Activated CD4-positive, alpha-beta T cell treated with anti-CD3 and anti-CD28 coated beads, Interleukin-2, amount 10 ng/mL, durations not matched to agents 24 days and 14 days (primary cell): ENCODE measurements at regions not wholly inside any gene's neighbourhood (a gene's known extent, or its start where the extent isn't known, plus 50 kb on each side); places are given as distances from the start of the nearest gene placed in this dataset.

Experiments used
- DNase-seq: peaks from one replicate; pipeline ENCODE4 v3.0.0; 2022
- H3K27ac Mint-ChIP-seq: one replicate; pipeline ENCODE4 v1.8.0; 2022; ENCODE audit warnings: mild to moderate bottlenecking, mixed read lengths
- H3K27me3 Mint-ChIP-seq: one replicate; pipeline ENCODE4 v1.8.0; 2022; ENCODE audit warnings: mixed read lengths
- H3K36me3 Mint-ChIP-seq: one replicate; pipeline ENCODE4 v1.8.0; 2022; ENCODE audit warnings: low read depth, mild to moderate bottlenecking, mixed read lengths
- H3K4me1 Mint-ChIP-seq: one replicate; pipeline ENCODE4 v1.8.0; 2021; ENCODE audit warnings: mixed read lengths
- H3K4me3 Mint-ChIP-seq: one replicate; pipeline ENCODE4 v1.8.0; 2022; ENCODE audit warnings: mild to moderate bottlenecking, moderate library complexity, mixed read lengths
- H3K9me3 Mint-ChIP-seq: one replicate; pipeline ENCODE4 v1.8.0; 2021; ENCODE audit warnings: mixed read lengths
- intact Hi-C: fragments of 100-400 bp; cut with micrococcal nuclease; formaldehyde crosslinking; loops from one replicate; pipeline ENCODE4 v1.15.1; 2023

DNA sequence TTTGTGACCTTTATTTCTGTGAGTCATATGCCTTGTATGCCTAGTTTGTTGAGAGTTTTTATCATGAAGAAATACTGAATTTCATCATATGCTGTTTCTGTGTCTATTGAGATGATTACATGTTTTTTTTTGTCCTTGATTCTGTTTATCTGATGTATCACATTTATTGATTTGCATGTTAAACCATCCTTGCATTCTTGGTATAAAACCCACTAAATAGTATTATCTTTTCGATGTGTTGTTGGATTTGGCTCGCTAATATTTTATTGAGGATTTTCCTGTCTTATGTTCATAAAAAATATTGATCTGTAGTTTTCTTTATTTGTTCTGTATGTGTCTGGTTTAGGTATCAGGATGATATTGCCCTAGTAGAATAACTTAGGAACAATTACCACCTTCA, 164.7 kb upstream of the CHRM3 start:
- Mint-ChIP-seq H3K27me3 (no peaks in the 10 kb centered on the region), H3K9me3 (peaks cover 12% of the 10 kb centered on the region), H3K36me3 (no peaks in the 10 kb centered on the region), H3K4me3 (no peak overlapping the region), H3K27ac (no peak overlapping the region), H3K4me1 (no peaks in the 10 kb centered on the region)
- no peak for DNase-seq
- intact Hi-C loops = no loop called here

DNA sequence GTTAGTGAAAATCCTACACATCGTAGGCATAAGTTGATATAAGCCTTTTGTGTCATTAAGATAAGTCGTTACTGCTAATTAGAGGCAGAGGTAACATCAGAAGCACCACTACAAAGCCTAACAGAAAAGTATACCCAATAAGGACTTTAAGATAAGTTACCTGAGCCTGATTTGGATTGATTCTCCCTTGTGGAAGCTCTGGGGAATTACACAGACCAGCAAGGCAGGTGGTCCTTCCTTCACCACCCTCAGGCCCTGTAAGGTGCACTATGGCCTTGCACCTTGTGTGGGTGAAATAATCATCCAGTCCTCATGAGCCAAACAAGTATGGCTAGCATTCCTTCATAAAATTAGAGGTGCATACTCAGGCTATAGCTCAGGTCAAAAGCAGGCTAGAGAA, 166.7 kb upstream of the CHRM3 start:
- Mint-ChIP-seq H3K27me3 (no peaks in the 10 kb centered on the region), H3K4me1 (no peaks in the 10 kb centered on the region), H3K4me3 (no peak overlapping the region), H3K36me3 (no peaks in the 10 kb centered on the region), H3K9me3 (peaks cover 3% of the 10 kb centered on the region), H3K27ac (no peak overlapping the region)
- no peak for DNase-seq
- intact Hi-C loops = no loop called here

DNA sequence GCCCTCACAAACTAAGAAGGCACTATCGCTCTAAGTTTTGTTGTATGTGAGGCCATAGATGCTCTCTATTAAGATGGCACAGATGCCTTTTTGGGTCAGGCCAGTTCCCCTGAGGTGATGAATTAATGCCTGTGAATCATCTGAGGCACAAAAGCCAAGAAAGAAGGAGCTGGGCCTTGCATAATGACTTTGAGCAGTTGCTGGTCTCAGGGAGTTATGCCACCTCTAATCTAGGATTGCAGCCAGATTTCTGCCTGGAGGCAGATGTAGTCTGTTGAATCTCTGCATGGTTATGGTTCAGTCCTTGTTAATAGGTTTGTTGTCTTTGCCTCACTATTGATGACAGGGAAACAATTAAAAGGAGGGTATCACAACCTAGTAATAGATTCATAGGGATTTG, 168.1 kb upstream of the CHRM3 start:
- H3K27ac Mint-ChIP-seq = no peak overlapping the region
- H3K9me3 Mint-ChIP-seq = peaks cover under 1% of the 10 kb centered on the region
- no peaks in the 10 kb centered on the region for H3K4me1 Mint-ChIP-seq
- DNase-seq = no peak
- H3K27me3 Mint-ChIP-seq = no peaks in the 10 kb centered on the region
- no peaks in the 10 kb centered on the region for H3K36me3 Mint-ChIP-seq
- intact Hi-C loops = no loop called here
- no peak overlapping the region for H3K4me3 Mint-ChIP-seq

DNA sequence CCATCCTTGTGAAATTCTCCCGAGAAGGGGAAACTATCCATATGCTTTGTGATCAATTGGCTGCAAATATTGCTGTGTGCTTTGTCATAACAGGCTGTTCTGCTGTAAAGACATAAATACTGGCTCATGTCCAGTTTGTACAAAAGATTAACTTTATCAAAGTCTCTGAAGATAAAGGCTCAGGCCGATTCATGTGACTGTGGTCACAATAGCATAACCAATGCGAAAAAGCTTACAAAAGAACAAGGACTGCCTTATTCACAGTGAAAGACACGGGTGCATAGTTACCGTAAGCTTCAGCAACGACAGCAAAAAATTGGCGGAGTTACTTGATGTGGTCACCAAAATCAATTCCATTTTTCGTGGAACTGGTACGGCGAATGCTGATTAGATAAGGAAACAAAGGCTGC, 173.6 kb upstream of the CHRM3 start:
- intact Hi-C loops = no loop called here
- no peak for DNase-seq
- Mint-ChIP-seq H3K27ac (no peak overlapping the region), H3K36me3 (no peaks in the 10 kb centered on the region), H3K9me3 (no peaks in the 10 kb centered on the region), H3K4me3 (no peak overlapping the region), H3K4me1 (no peaks in the 10 kb centered on the region), H3K27me3 (no peaks in the 10 kb centered on the region)

DNA sequence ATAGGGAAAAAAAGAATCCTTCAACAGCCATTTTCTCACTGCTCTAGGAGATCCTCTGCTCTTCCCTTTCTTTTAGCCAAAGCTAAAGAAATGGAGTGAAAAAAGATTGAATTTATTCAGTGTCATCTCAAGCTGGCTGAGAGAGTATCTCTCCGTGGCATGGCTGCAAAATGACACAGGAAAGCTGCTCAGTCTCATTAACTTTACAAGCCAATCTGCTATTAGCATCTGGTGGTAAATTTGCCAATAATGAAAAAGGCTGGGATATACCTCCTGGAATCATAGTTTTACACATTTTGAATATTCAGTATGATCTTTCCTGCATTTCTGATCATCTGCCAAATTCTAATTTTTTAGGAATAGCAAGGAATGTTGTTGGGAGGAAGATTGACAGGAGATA, 176.8 kb upstream of the CHRM3 start:
- intact Hi-C loops = no loop called here
- no peaks in the 10 kb centered on the region for H3K27me3 Mint-ChIP-seq

DNA sequence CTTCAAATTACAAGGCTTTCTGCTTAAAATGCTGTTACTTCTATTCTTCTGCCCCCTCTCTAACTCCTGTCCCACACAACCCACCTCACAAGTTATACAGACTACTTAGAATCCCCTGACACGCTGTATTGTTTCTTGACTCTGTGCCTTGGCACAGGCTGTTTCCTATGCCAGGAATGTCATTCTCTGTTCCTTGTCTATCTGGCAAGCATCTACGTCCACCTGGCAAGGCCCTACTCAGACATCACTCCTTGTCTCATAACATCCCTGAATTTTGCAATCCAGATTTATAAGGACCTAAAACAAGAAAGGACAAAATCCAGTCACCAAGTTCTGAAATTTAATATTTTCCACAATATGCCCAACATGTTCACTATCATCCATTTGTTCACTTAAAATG, 182.0 kb upstream of the CHRM3 start:
- DNase-seq = no peak
- Mint-ChIP-seq H3K27ac (no peak overlapping the region), H3K27me3 (no peaks in the 10 kb centered on the region), H3K4me1 (no peaks in the 10 kb centered on the region), H3K4me3 (no peak overlapping the region), H3K36me3 (no peaks in the 10 kb centered on the region), H3K9me3 (no peaks in the 10 kb centered on the region)
- intact Hi-C loops = no loop called here

More for the DNA sequence above, 176.8 kb upstream of the CHRM3 start:
- H3K4me1 Mint-ChIP-seq = no peaks in the 10 kb centered on the region
- H3K27ac Mint-ChIP-seq = no peak overlapping the region
- H3K36me3 Mint-ChIP-seq = no peaks in the 10 kb centered on the region
- H3K9me3 Mint-ChIP-seq = no peaks in the 10 kb centered on the region
- no peak for DNase-seq
- H3K4me3 Mint-ChIP-seq = no peak overlapping the region

DNA sequence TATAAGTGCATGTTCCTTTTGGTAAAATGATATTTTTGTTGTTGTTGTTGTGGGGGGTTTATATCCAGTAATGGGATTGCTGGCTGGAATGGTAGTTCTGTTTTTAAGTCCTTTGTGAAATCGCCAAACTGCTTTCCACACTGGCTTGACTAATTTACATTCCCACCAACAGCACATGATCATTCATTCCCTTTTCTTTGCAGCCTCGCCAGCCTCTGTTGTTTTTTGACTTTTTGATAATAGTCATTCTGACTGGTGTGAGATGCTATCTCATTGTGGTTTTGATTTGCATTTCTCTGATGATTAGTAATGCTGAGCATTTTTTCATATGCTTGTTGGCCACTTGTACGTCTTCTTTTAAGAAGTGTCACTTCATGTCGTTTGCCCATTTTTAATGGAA, 188.5 kb upstream of the CHRM3 start:
- intact Hi-C loops = no loop called here
- H3K4me3 Mint-ChIP-seq = no peak overlapping the region
- no peaks in the 10 kb centered on the region for H3K27me3 Mint-ChIP-seq
- no peaks in the 10 kb centered on the region for H3K9me3 Mint-ChIP-seq
- H3K36me3 Mint-ChIP-seq = no peaks in the 10 kb centered on the region
- no peak for DNase-seq
- no peaks in the 10 kb centered on the region for H3K4me1 Mint-ChIP-seq
- H3K27ac Mint-ChIP-seq = no peak overlapping the region

DNA sequence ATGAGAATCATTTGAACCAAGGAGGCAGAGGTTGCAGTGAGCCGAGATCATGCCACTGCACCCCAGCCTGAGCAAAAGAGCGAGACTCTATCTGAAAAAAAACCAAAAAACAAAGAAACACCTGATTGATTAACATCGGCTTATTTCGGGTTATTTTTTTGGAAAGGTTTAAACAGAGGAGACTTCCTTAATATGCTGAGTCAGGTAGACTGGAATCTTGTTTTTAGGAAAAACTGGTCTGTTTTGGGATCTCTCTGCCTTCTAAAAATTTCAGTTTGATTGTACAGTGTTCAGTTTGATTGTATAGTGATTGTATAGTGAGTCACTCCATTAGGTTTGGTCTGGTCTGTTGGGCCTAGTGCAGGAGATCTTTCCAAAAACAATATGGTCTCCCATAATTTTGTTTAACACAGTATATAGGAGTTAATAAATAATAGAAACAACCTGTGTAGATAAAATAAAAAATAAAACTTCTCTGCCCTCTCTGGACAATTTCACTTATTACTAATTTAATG, 196.3 kb upstream of the CHRM3 start:
- Mint-ChIP-seq H3K4me3 (no peak overlapping the region), H3K4me1 (no peaks in the 10 kb centered on the region), H3K36me3 (no peaks in the 10 kb centered on the region), H3K27ac (no peak overlapping the region), H3K27me3 (no peaks in the 10 kb centered on the region), H3K9me3 (no peaks in the 10 kb centered on the region)
- intact Hi-C loops = no loop called here
- DNase-seq = no peak

DNA sequence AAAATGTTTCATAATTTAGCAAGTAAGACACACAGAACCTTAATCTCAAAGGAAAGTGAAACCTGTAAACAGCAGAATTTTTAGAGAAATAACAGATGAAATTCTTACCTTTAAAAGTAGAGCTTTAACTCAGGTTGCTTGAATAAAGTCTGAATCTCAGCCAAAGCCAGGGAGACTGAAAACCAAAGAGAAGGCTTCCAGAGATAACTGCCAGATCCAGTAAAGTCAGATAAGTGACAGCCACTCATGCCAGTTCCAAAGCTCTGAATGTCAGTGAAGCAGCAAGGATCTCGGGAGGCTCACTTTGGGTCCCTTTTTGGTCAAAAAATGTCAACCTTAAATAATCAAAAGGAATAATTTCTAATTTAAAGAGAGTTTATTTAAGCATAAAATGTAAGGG, 199.9 kb upstream of the CHRM3 start:
- no peak overlapping the region for H3K27ac Mint-ChIP-seq
- DNase-seq = no peak
- intact Hi-C loops = no loop called here
- no peaks in the 10 kb centered on the region for H3K27me3 Mint-ChIP-seq
- no peaks in the 10 kb centered on the region for H3K36me3 Mint-ChIP-seq
- H3K4me1 Mint-ChIP-seq = no peaks in the 10 kb centered on the region
- no peaks in the 10 kb centered on the region for H3K9me3 Mint-ChIP-seq
- no peak overlapping the region for H3K4me3 Mint-ChIP-seq

DNA sequence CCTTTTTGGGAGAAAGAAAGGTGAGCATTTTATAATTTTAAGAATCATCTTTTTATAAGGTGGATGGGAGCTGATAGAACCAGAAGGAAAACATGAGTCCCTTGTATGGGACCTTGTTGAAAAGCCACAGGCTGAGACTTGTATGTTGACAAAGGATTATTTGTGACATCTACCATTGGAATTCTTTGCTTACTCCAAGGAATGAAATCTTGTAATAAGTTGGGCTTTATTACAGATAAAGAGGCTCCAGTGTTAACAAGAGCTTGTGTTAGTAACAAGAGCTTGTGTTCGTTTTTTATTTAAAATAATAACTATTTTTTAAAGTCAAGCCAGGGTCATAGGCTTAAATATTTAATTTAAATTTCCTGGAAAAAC, 201.1 kb upstream of the CHRM3 start:
- no peak overlapping the region for H3K4me3 Mint-ChIP-seq
- H3K27ac Mint-ChIP-seq = no peak overlapping the region
- no peaks in the 10 kb centered on the region for H3K4me1 Mint-ChIP-seq
- no peaks in the 10 kb centered on the region for H3K36me3 Mint-ChIP-seq
- intact Hi-C loops = no loop called here
- no peaks in the 10 kb centered on the region for H3K27me3 Mint-ChIP-seq
- no peak for DNase-seq
- H3K9me3 Mint-ChIP-seq = no peaks in the 10 kb centered on the region

DNA sequence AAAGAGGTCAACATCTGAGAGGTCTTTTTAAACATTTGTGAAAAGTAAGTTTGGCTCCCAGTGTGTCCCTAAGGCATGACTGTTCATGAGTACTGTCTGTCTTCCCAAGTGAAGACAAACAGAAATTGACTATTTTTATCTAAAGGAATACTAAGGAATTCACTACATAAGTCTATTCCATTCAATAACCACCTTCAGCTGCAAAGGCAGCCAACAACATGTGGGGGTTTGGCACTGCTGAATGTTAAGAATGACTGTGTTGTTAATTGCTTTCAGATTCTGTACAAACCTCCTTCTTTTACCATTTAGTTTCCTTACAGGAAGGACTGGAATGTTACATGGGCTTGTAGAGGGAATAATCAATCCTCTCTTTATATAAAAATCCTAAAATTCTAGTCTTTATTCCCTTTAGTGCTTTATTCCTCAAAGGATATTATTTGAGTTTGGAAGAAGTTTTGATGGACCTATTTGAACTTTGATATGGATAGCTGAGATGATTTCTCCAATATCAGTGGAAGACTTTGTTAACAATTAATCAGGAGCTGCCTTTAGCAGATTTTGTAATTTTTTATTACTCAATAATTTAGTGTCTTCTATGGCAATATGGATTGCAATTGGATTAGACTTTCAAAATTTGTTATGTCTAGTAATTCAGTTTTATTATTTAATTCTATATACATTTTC, 201.7 kb upstream of the CHRM3 start:
- Mint-ChIP-seq H3K4me3 (no peak overlapping the region), H3K4me1 (no peaks in the 10 kb centered on the region), H3K27ac (no peak overlapping the region), H3K27me3 (no peaks in the 10 kb centered on the region), H3K36me3 (no peaks in the 10 kb centered on the region), H3K9me3 (no peaks in the 10 kb centered on the region)
- intact Hi-C loops = no loop called here
- DNase-seq = no peak

DNA sequence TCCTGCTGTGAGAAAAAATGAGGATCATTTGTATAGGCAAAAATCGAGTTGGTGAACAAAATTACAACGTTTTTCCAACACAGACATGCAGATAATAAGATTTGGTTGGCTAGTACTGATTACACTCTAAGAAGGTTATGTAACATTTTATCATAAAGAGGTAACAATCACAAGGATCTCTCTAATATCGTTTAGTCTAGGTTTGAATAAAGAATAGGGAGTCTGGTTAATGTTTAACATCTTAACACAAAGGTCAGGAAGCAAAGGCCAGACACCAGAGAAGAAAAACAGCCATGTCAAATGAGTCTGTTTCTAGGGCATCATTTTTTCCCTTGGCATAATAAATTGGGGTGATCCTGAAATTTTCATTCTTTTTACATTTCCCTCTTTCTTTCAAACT, 207.4 kb upstream of the CHRM3 start:
- Mint-ChIP-seq H3K27me3 (no peaks in the 10 kb centered on the region), H3K36me3 (no peaks in the 10 kb centered on the region), H3K9me3 (no peaks in the 10 kb centered on the region), H3K27ac (no peak overlapping the region), H3K4me3 (no peak overlapping the region), H3K4me1 (no peaks in the 10 kb centered on the region)
- no peak for DNase-seq
- intact Hi-C loops = no loop called here

DNA sequence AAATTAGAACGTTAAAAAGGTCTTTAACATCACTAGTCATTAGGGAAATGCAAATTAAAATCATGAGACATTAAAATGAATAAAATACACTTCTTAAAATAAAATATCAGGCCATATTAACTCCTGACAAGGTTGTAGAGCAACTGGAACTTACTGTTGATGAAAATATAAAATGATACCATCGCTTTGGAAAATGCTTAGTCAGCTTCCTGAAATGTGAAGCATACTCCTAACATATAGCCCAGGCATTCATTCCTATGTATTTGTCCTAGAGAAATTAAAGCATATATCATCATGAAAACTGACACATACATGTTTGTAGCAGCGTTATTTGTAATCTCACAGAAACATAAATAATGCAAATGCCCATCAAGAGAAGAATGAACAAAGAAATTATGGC, 211.5 kb upstream of the CHRM3 start:
- intact Hi-C loops = no loop called here
- Mint-ChIP-seq H3K36me3 (no peaks in the 10 kb centered on the region), H3K9me3 (peaks cover 4% of the 10 kb centered on the region), H3K4me3 (no peak overlapping the region), H3K27me3 (no peaks in the 10 kb centered on the region), H3K4me1 (no peaks in the 10 kb centered on the region), H3K27ac (no peak overlapping the region)
- no peak for DNase-seq

DNA sequence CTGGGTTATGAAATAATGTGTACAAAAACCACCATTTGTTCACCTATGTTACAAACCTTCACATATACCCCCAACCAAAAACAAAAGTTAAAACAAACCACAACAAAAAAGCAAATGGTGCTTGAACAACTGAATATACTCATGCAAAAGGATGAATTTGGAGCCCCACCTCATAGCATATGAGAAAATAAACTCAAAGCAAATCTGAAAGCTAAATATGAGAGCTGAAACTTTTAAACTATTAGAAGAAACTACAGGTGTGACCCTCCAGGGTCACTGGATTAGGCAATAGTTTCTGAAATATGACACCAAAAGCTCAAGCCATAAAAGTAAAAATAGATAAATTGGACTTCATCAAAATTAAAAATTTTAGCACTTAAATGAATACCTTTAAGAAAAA, 215.5 kb upstream of the CHRM3 start:
- intact Hi-C loops = no loop called here
- Mint-ChIP-seq H3K4me1 (no peaks in the 10 kb centered on the region), H3K4me3 (no peak overlapping the region), H3K27me3 (no peaks in the 10 kb centered on the region), H3K9me3 (peaks cover 4% of the 10 kb centered on the region), H3K27ac (no peak overlapping the region), H3K36me3 (no peaks in the 10 kb centered on the region)
- no peak for DNase-seq

DNA sequence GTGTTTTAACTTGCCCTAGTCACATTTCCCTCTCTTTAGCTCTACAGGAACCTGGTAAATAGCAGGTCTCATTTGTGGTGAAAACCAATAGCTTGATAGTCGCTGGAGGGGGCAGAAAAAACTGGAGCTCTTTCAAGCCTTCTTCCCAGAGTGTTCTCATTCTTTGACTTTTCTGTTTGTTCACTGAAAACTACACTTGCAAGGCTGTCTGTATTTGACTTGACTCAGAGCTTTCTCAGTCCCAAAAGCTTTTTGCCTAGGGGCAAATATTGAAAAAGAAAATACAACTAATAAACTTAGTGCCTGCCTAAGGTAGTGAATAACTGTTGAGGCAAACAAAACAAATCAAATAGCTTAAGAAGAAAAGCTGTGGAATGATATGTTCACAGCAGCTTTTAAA, 217.1 kb upstream of the CHRM3 start:
- no peaks in the 10 kb centered on the region for H3K4me1 Mint-ChIP-seq
- H3K9me3 Mint-ChIP-seq = peaks cover 4% of the 10 kb centered on the region
- H3K4me3 Mint-ChIP-seq = no peak overlapping the region
- no peaks in the 10 kb centered on the region for H3K27me3 Mint-ChIP-seq
- no peak overlapping the region for H3K27ac Mint-ChIP-seq
- intact Hi-C loops = no loop called here
- no peak for DNase-seq
- H3K36me3 Mint-ChIP-seq = no peaks in the 10 kb centered on the region
